Glutamatergic neuron (in vitro differentiated cells): ENCODE measurements at regions not wholly inside any gene's neighbourhood (a gene's known extent, or its start where the extent isn't known, plus 50 kb on each side); places are given as distances from the start of the nearest gene placed in this dataset.

ENCODE experiments used
- DNase-seq: peaks from one replicate; pipeline ENCODE4 v3.0.0; 2022
- H3K27ac Mint-ChIP-seq: one replicate; pipeline ENCODE4 v1.8.0; 2020; ENCODE audit warnings: mild to moderate bottlenecking, mixed read lengths, inconsistent platforms; ENCODE audit not compliant: unreplicated experiment
- H3K27me3 Mint-ChIP-seq: one replicate; pipeline ENCODE4 v1.8.0; 2020; ENCODE audit warnings: mild to moderate bottlenecking, moderate library complexity, mixed read lengths, inconsistent platforms; ENCODE audit not compliant: unreplicated experiment
- H3K36me3 Mint-ChIP-seq: one replicate; pipeline ENCODE4 v1.8.0; 2020; ENCODE audit warnings: mild to moderate bottlenecking, mixed read lengths, inconsistent platforms; ENCODE audit not compliant: unreplicated experiment
- H3K4me1 Mint-ChIP-seq: one replicate; pipeline ENCODE4 v1.8.0; 2020; ENCODE audit warnings: mild to moderate bottlenecking, low read depth, mixed read lengths, inconsistent platforms; ENCODE audit not compliant: unreplicated experiment
- H3K4me3 Mint-ChIP-seq: one replicate; pipeline ENCODE4 v1.8.0; 2020; ENCODE audit warnings: mild to moderate bottlenecking, mixed read lengths, inconsistent platforms; ENCODE audit not compliant: unreplicated experiment
- H3K9me3 Mint-ChIP-seq: one replicate; pipeline ENCODE4 v1.8.0; 2020; ENCODE audit warnings: mild to moderate bottlenecking, moderate library complexity, mixed read lengths, inconsistent platforms; ENCODE audit not compliant: unreplicated experiment
- TF ChIP-seq, protein P1 (sequence below): fragments of 200-600 bp; sonication (generic); IDR thresholded peaks from one replicate; pipeline ENCODE4 v1.5.0; 2021; ENCODE audit not compliant: partially characterized antibody, unreplicated experiment

GRCh38 chr13:107736731-107737130 is 478.6 kb downstream of the LIG4 start:
- DNase-seq: no peak
- no peaks in the 10 kb centered on the region for H3K27me3 Mint-ChIP-seq
- no peak overlapping the region for H3K27ac Mint-ChIP-seq
- H3K4me3 Mint-ChIP-seq: no peak overlapping the region
- peaks cover 7% of the 10 kb centered on the region for H3K36me3 Mint-ChIP-seq
- H3K4me1 Mint-ChIP-seq: no peaks in the 10 kb centered on the region
- no peaks in the 10 kb centered on the region for H3K9me3 Mint-ChIP-seq
- TF ChIP-seq, protein P1, sequence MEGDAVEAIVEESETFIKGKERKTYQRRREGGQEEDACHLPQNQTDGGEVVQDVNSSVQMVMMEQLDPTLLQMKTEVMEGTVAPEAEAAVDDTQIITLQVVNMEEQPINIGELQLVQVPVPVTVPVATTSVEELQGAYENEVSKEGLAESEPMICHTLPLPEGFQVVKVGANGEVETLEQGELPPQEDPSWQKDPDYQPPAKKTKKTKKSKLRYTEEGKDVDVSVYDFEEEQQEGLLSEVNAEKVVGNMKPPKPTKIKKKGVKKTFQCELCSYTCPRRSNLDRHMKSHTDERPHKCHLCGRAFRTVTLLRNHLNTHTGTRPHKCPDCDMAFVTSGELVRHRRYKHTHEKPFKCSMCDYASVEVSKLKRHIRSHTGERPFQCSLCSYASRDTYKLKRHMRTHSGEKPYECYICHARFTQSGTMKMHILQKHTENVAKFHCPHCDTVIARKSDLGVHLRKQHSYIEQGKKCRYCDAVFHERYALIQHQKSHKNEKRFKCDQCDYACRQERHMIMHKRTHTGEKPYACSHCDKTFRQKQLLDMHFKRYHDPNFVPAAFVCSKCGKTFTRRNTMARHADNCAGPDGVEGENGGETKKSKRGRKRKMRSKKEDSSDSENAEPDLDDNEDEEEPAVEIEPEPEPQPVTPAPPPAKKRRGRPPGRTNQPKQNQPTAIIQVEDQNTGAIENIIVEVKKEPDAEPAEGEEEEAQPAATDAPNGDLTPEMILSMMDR: no peak

DNA sequence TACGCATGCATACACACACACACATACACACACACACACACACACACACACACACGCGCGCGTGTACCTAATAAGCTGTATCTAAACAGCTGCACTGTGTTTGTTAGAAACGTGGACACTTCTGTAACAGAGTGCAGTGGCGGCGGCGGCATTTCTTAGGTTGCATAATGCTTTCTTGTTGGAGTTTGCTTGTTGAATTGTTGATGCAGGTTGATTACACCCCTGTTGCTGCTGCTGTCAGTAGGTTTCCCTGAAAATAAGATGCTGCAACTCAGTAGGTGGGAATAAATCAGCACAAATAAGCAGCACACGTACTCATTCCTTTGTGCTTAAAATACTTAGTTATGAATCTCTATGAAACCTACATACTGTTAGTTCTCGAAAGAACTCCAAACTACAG is 479.2 kb downstream of the LIG4 start:
- no peak for DNase-seq
- Mint-ChIP-seq H3K27ac (no peak overlapping the region), H3K9me3 (no peaks in the 10 kb centered on the region), H3K27me3 (no peaks in the 10 kb centered on the region), H3K4me1 (no peaks in the 10 kb centered on the region), H3K36me3 (peaks cover 7% of the 10 kb centered on the region), H3K4me3 (no peak overlapping the region)
- TF ChIP-seq, protein P1: no peak

DNA sequence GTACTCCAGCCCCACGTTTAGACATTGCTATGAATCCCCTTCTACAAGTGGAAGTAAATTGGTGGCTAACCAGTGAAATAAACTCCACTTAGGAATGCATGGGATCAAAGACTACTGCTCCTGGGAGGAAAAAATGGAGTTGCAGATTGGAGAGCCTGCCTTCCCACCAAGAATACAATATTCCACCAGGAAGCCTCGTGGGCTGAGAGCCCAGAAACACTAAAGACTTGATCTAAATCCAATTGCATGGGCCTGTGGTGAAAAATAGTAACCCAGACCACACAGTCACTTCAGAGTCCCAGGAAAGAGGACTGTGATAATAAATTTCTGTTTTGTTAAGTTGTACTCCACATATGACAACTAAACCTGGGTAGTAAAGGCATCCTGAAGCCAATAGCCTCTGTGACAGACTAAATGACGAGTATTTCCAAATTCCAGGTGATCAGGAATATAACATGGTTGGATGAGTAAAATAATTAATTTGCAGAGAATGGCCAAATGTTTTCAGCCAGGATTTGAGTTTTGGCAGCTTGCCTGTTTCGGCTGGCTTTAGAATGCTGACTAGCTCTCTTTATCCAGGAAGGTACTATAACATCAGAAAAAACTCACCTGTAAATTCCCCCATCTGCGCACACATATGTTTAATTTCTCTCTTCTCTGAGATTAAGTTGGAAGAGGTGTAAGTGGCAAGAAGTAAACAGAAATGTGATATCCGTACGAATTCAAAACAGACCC is 480.3 kb downstream of the LIG4 start:
- TF ChIP-seq, protein P1: no peak
- Mint-ChIP-seq H3K27ac (no peak overlapping the region), H3K4me1 (peaks cover 8% of the 10 kb centered on the region), H3K27me3 (no peaks in the 10 kb centered on the region), H3K4me3 (no peak overlapping the region), H3K9me3 (no peaks in the 10 kb centered on the region), H3K36me3 (peaks cover 7% of the 10 kb centered on the region)
- DNase-seq: no peak

DNA sequence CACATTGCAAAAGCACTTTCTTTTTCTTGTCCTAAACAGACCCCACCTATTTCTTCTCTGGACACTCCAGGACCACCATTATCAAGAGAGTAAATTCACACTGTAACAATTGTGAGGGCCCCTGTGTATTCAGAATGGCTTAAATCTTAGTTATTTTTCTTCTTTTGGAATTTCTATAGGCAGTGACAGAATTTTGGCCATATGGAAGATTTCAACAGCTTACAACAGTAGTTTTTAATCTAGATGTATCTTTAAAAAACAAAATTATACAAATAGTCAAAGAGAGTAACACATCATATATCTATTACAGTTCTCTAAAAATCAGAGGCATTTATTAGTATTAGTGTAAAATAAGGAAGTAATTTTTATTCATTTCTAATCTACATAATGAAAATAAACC is 482.1 kb downstream of the LIG4 start:
- H3K4me1 Mint-ChIP-seq: peaks cover 10% of the 10 kb centered on the region
- DNase-seq: no peak
- no peak overlapping the region for H3K4me3 Mint-ChIP-seq
- peaks cover under 1% of the 10 kb centered on the region for H3K27me3 Mint-ChIP-seq
- H3K9me3 Mint-ChIP-seq: no peaks in the 10 kb centered on the region
- TF ChIP-seq, protein P1: no peak
- no peaks in the 10 kb centered on the region for H3K36me3 Mint-ChIP-seq
- no peak overlapping the region for H3K27ac Mint-ChIP-seq

- Mint-ChIP-seq H3K27ac (peak overlapping the region; percentile 57), H3K4me3 (no peak overlapping the region), H3K4me1 (peaks cover 10% of the 10 kb centered on the region), H3K27me3 (peaks cover 1% of the 10 kb centered on the region), H3K9me3 (no peaks in the 10 kb centered on the region), H3K36me3 (no peaks in the 10 kb centered on the region)
- TF ChIP-seq, protein P1: no peak
- no peak for DNase-seq
These were observed 484.5 kb downstream of the LIG4 start for GRCh38 chr13:107730813-107731212.
